GM23338 (cell line): ENCODE measurements at regions not wholly inside any gene's neighbourhood (a gene's known extent, or its start where the extent isn't known, plus 50 kb on each side); places are given as distances from the start of the nearest gene placed in this dataset.

Experiments
- ATAC-seq: fragments of 200-7000 bp; cut with Tn5 transposase; 3 replicates; pipeline ENCODE4 v1.9.1; 2020
- DNase-seq: peaks from one replicate; pipeline ENCODE4 v3.0.0-alpha.2; 2015; ENCODE audit warnings: low spot score
- H2AFZ ChIP-seq: fragments of 200-600 bp; sonication (generic); 2 replicates; pipeline ENCODE4 v1.8.0; 2016; ENCODE audit warnings: antibody characterized with exemption, mild to moderate bottlenecking, moderate library complexity
- H3F3A ChIP-seq: fragments of 200-600 bp; sonication (generic); replicated peaks from 2 replicates; pipeline ENCODE4 v1.8.0; 2017; ENCODE audit warnings: antibody characterized with exemption, mixed run types, low read depth
- H3K27ac ChIP-seq: fragments of 200-600 bp; sonication (generic); 2 replicates; pipeline ENCODE4 v1.6.1; 2016; ENCODE audit warnings: low read depth
- H3K27me3 ChIP-seq: fragments of 200-600 bp; sonication (generic); 2 replicates; pipeline ENCODE4 v1.8.0; 2016; ENCODE audit warnings: mild to moderate bottlenecking, mixed run types, moderate library complexity; ENCODE audit not compliant: insufficient read depth
- H3K36me3 ChIP-seq: fragments of 200-600 bp; sonication (generic); 2 replicates; pipeline ENCODE4 v1.8.0; 2016; ENCODE audit warnings: mild to moderate bottlenecking; ENCODE audit not compliant: insufficient read depth
- H3K4me1 ChIP-seq: fragments of 200-600 bp; sonication (generic); 2 replicates; pipeline ENCODE4 v1.8.0; 2016; ENCODE audit warnings: mild to moderate bottlenecking, moderate library complexity; ENCODE audit not compliant: insufficient read depth
- H3K4me2 ChIP-seq: fragments of 200-600 bp; sonication (generic); 2 replicates; pipeline ENCODE4 v1.7.1; 2017; ENCODE audit warnings: mixed run types
- H3K4me3 ChIP-seq: fragments of 200-600 bp; sonication (generic); 2 replicates; pipeline ENCODE4 v1.6.1; 2016; ENCODE audit warnings: mixed run types
- H3K79me2 ChIP-seq: fragments of 200-600 bp; sonication (generic); replicated peaks from 2 replicates; pipeline ENCODE4 v1.8.0; 2017; ENCODE audit warnings: mild to moderate bottlenecking; ENCODE audit not compliant: insufficient read depth
- H3K9me2 ChIP-seq: fragments of 200-600 bp; sonication (generic); 2 replicates; pipeline ENCODE4 v1.8.0; 2017; ENCODE audit not compliant: insufficient read depth
- H4K20me1 ChIP-seq: fragments of 200-600 bp; sonication (generic); replicated peaks from 2 replicates; pipeline ENCODE4 v1.8.0; 2017; ENCODE audit warnings: mild to moderate bottlenecking; ENCODE audit not compliant: insufficient read depth
- H3K27ac Mint-ChIP-seq: 2 replicates; pipeline ENCODE4 v1.8.0; 2020; ENCODE audit warnings: inconsistent platforms, mild to moderate bottlenecking, moderate library complexity, mixed read lengths
- H3K27me3 Mint-ChIP-seq: 3 replicates; pipeline ENCODE4 v1.8.0; 2022; ENCODE audit warnings: low read depth, mild to moderate bottlenecking, moderate library complexity, mixed read lengths, inconsistent platforms; ENCODE audit not compliant: insufficient read depth, poor library complexity
- H3K36me3 Mint-ChIP-seq: 3 replicates; pipeline ENCODE4 v1.8.0; 2021; ENCODE audit warnings: low read depth, mild to moderate bottlenecking, inconsistent platforms, moderate library complexity, mixed read lengths
- H3K4me1 Mint-ChIP-seq: 3 replicates; pipeline ENCODE4 v1.8.0; 2020; ENCODE audit warnings: mild to moderate bottlenecking, inconsistent platforms, mixed read lengths
- H3K4me3 Mint-ChIP-seq: 3 replicates; pipeline ENCODE4 v1.8.0; 2021; ENCODE audit warnings: moderate library complexity, mild to moderate bottlenecking, inconsistent platforms, mixed read lengths
- H3K9me3 Mint-ChIP-seq: 3 replicates; pipeline ENCODE4 v1.8.0; 2020; ENCODE audit warnings: moderate library complexity, mild to moderate bottlenecking, inconsistent platforms, mixed read lengths
- CREB1 ChIP-seq: fragments of 250-450 bp; sonication (Bioruptor Pico); IDR thresholded peaks from 2 replicates; pipeline ENCODE4 v1.5.0; 2020; ENCODE audit warnings: low read depth, mild to moderate bottlenecking, moderate library complexity
- EZH2 ChIP-seq: fragments of 200-600 bp; sonication (generic); IDR thresholded peaks from one replicate; pipeline ENCODE4 v1.8.0; 2017; ENCODE audit warnings: antibody characterized with exemption, mild to moderate bottlenecking, low read depth; ENCODE audit not compliant: unreplicated experiment
- EZH2phosphoT487 ChIP-seq: fragments of 200-600 bp; sonication (generic); IDR thresholded peaks from one replicate; pipeline ENCODE4 v1.8.1; 2018; ENCODE audit warnings: antibody characterized with exemption; ENCODE audit not compliant: unreplicated experiment
- JUNB ChIP-seq: IDR thresholded peaks from one replicate; pipeline ENCODE4 v1.6.1; 2016; ENCODE audit warnings: antibody characterized with exemption; ENCODE audit not compliant: unreplicated experiment
- POLR2AphosphoS5 ChIP-seq: IDR thresholded peaks from 2 replicates; pipeline ENCODE4 v1.6.1; 2016; ENCODE audit warnings: antibody characterized with exemption, low read depth
- STAT1 ChIP-seq: IDR thresholded peaks from one replicate; pipeline ENCODE4 v1.6.1; 2016; ENCODE audit warnings: antibody characterized with exemption; ENCODE audit not compliant: unreplicated experiment
- ZNF114 ChIP-seq: fragments of 250-450 bp; sonication (Bioruptor Pico); IDR thresholded peaks from 2 replicates; pipeline ENCODE4 v1.5.0; 2020; ENCODE audit warnings: mild to moderate bottlenecking, moderate library complexity
- ZNF331 ChIP-seq: fragments of 250-450 bp; sonication (Bioruptor Pico); IDR thresholded peaks from 2 replicates; pipeline ENCODE4 v1.5.0; 2020; ENCODE audit warnings: low read depth, mild to moderate bottlenecking, moderate library complexity
- TF ChIP-seq, protein P1 (sequence below), 2 experiments: fragments of 200-600 bp in 1 of 2; sonication (generic) in 1 of 2; conservative IDR thresholded peaks; 2 replicates each; pipeline versions ENCODE4 v1.5.1 to v1.6.1; 2016 to 2017; ENCODE audit warnings: antibody characterized with exemption in 2 of 2, low read depth in 2 of 2, mild to moderate bottlenecking in 2 of 2, moderate library complexity in 1 of 2
- TF ChIP-seq, protein P2 (sequence below): fragments of 250-450 bp; sonication (Bioruptor Pico); IDR thresholded peaks from 2 replicates; pipeline ENCODE4 v1.5.0; 2020; ENCODE audit warnings: mild to moderate bottlenecking, moderate library complexity

DNA sequence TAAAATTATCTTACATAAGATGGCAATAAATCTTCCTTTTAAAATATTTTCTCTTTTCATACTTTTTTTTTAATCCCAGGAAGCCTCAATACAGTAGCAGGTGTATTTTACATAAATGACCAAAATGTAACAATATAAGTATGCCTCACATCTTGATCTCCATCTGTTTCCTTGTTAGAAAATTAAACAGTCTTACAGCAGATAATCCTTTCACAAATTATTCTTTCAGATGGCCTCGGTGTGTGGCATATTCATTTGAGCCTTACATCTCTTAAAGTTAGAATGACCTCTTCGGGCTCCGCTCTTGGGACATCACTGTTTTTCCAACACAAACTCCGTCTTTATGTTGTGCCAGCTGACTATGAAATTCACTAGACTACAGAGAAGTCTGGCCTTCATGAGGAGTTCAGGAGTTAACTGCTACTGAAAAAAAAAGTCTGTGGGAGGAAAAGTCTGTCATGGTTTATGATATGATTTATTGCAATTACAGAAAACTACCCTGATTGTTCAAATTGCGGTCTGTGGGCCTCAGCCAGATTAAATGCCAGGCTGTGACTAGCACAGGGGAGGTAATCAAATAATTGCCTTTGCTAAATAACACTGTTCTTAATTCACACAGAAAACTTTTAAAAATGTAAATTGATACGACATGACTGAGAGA, 292.9 kb upstream of the PUM3 start:
- no peaks in the 10 kb centered on the region for H4K20me1 ChIP-seq
- Mint-ChIP-seq H3K27me3 (no peaks in the 10 kb centered on the region), H3K9me3 (peaks cover 9% of the 10 kb centered on the region; the same call in 2 of the 3 replicates), H3K27ac (no peak overlapping the region), H3K36me3 (peaks cover 5% of the 10 kb centered on the region; the same call in 1 of the 3 replicates), H3K4me3 (no peak overlapping the region), H3K4me1 (0 out of 3 replicates have a peak, but pooled peaks cover 2% of the 10 kb centered on the region)
- no peaks in the 10 kb centered on the region for H3K79me2 ChIP-seq
- no peaks in the 10 kb centered on the region for H3F3A ChIP-seq
- no peak overlapping the region for H3K4me2 ChIP-seq
- H3K27me3 ChIP-seq: no peaks in the 10 kb centered on the region
- ATAC-seq (no peak), DNase-seq (no peak)
- H3K9me2 ChIP-seq: no peaks in the 10 kb centered on the region
- no peaks in the 10 kb centered on the region for H3K4me1 ChIP-seq
- no peak overlapping the region for H3K27ac ChIP-seq
- TF ChIP-seq JUNB (no peak), ZNF114 (CRISPR knock-in tag) (no peak), EZH2 (no peak), CREB1 (no peak), POLR2AphosphoS5 (no peak), STAT1 (no peak)
- H2AFZ ChIP-seq: no peak overlapping the region
- no peak overlapping the region for H3K4me3 ChIP-seq
- H3K36me3 ChIP-seq: no peaks in the 10 kb centered on the region

DNA sequence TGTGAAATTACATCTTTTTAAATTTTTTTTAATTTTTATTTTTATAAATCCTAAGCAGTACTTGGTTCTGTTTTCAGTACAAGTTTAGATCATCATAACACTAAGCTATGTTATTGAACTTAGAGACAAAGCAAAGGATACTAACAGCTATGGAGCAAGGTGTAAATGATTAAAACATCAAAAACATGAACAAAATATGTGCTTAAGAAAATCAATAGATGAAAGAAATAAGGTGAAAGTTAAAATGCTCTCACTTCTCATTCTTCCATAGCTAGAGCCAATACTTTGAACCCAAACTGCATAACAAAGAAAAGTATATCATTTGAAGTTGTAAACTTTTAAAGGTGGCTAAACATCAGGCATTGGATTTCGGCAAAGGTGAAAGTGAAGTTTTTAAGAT, 292.3 kb upstream of the PUM3 start:
- Mint-ChIP-seq H3K27me3 (no peaks in the 10 kb centered on the region), H3K36me3 (peaks cover 5% of the 10 kb centered on the region; the same call in 1 of the 3 replicates), H3K9me3 (peaks cover 9% of the 10 kb centered on the region; the same call in 2 of the 3 replicates), H3K27ac (no peak overlapping the region), H3K4me3 (no peak overlapping the region), H3K4me1 (0 out of 3 replicates have a peak, but pooled peaks cover 2% of the 10 kb centered on the region)
- no peak overlapping the region for H2AFZ ChIP-seq
- no peaks in the 10 kb centered on the region for H3K79me2 ChIP-seq
- no peaks in the 10 kb centered on the region for H3K9me2 ChIP-seq
- no peak overlapping the region for H3K4me2 ChIP-seq
- DNase-seq (no peak), ATAC-seq (no peak)
- H3K4me1 ChIP-seq: no peaks in the 10 kb centered on the region
- H3K27ac ChIP-seq: no peak overlapping the region
- H3K4me3 ChIP-seq: no peak overlapping the region
- no peaks in the 10 kb centered on the region for H3F3A ChIP-seq
- H3K36me3 ChIP-seq: no peaks in the 10 kb centered on the region
- no peaks in the 10 kb centered on the region for H4K20me1 ChIP-seq
- H3K27me3 ChIP-seq: no peaks in the 10 kb centered on the region
- TF ChIP-seq, protein P1, sequence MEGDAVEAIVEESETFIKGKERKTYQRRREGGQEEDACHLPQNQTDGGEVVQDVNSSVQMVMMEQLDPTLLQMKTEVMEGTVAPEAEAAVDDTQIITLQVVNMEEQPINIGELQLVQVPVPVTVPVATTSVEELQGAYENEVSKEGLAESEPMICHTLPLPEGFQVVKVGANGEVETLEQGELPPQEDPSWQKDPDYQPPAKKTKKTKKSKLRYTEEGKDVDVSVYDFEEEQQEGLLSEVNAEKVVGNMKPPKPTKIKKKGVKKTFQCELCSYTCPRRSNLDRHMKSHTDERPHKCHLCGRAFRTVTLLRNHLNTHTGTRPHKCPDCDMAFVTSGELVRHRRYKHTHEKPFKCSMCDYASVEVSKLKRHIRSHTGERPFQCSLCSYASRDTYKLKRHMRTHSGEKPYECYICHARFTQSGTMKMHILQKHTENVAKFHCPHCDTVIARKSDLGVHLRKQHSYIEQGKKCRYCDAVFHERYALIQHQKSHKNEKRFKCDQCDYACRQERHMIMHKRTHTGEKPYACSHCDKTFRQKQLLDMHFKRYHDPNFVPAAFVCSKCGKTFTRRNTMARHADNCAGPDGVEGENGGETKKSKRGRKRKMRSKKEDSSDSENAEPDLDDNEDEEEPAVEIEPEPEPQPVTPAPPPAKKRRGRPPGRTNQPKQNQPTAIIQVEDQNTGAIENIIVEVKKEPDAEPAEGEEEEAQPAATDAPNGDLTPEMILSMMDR (conservative IDR thresholded peaks at IDR 0.05; ENCODE audit: low read depth in 2 of 2): no peak
- no peak for TF ChIP-seq POLR2AphosphoS5
- TF ChIP-seq, protein P2, sequence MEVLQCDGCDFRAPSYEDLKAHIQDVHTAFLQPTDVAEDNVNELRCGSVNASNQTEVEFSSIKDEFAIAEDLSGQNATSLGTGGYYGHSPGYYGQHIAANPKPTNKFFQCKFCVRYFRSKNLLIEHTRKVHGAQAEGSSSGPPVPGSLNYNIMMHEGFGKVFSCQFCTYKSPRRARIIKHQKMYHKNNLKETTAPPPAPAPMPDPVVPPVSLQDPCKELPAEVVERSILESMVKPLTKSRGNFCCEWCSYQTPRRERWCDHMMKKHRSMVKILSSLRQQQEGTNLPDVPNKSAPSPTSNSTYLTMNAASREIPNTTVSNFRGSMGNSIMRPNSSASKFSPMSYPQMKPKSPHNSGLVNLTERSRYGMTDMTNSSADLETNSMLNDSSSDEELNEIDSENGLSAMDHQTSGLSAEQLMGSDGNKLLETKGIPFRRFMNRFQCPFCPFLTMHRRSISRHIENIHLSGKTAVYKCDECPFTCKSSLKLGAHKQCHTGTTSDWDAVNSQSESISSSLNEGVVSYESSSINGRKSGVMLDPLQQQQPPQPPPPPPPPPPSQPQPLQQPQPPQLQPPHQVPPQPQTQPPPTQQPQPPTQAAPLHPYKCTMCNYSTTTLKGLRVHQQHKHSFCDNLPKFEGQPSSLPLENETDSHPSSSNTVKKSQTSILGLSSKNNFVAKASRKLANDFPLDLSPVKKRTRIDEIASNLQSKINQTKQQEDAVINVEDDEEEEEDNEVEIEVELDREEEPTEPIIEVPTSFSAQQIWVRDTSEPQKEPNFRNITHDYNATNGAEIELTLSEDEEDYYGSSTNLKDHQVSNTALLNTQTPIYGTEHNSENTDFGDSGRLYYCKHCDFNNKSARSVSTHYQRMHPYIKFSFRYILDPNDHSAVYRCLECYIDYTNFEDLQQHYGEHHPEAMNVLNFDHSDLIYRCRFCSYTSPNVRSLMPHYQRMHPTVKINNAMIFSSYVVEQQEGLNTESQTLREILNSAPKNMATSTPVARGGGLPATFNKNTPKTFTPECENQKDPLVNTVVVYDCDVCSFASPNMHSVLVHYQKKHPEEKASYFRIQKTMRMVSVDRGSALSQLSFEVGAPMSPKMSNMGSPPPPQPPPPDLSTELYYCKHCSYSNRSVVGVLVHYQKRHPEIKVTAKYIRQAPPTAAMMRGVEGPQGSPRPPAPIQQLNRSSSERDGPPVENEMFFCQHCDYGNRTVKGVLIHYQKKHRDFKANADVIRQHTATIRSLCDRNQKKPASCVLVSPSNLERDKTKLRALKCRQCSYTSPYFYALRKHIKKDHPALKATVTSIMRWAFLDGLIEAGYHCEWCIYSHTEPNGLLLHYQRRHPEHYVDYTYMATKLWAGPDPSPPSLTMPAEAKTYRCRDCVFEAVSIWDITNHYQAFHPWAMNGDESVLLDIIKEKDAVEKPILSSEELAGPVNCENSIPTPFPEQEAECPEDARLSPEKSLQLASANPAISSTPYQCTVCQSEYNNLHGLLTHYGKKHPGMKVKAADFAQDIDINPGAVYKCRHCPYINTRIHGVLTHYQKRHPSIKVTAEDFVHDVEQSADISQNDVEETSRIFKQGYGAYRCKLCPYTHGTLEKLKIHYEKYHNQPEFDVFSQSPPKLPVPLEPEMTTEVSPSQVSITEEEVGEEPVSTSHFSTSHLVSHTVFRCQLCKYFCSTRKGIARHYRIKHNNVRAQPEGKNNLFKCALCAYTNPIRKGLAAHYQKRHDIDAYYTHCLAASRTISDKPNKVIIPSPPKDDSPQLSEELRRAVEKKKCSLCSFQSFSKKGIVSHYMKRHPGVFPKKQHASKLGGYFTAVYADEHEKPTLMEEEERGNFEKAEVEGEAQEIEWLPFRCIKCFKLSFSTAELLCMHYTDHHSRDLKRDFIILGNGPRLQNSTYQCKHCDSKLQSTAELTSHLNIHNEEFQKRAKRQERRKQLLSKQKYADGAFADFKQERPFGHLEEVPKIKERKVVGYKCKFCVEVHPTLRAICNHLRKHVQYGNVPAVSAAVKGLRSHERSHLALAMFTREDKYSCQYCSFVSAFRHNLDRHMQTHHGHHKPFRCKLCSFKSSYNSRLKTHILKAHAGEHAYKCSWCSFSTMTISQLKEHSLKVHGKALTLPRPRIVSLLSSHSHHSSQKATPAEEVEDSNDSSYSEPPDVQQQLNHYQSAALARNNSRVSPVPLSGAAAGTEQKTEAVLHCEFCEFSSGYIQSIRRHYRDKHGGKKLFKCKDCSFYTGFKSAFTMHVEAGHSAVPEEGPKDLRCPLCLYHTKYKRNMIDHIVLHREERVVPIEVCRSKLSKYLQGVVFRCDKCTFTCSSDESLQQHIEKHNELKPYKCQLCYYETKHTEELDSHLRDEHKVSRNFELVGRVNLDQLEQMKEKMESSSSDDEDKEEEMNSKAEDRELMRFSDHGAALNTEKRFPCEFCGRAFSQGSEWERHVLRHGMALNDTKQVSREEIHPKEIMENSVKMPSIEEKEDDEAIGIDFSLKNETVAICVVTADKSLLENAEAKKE: no peak
- TF ChIP-seq ZNF331 (CRISPR knock-in tag): no peak
- no peak for TF ChIP-seq JUNB
- no peak for TF ChIP-seq EZH2
- TF ChIP-seq EZH2phosphoT487: no peak
